A673 (cell line): ENCODE measurements at regions not wholly inside any gene's neighbourhood (a gene's known extent, or its start where the extent isn't known, plus 50 kb on each side); places are given as distances from the start of the nearest gene placed in this dataset.

Experiments
- BruUV-seq: library from RNA; stranded (reverse); fragments of 400-500 nt; replicated peaks from 2 replicates; lab custom pipeline; 2021; lab: Mats Ljungman, UMichigan
- CTCF ChIA-PET: fragments of 300-600 bp; sonication (Branson Sonifier 250); formaldehyde crosslinking; loops from one replicate; lab custom pipeline; 2022; ENCODE audit warnings: antibody characterized with exemption; lab: Charles Lee
- POLR2A ChIA-PET: fragments of 300-600 bp; sonication (Branson Sonifier 250); formaldehyde crosslinking; loops from one replicate; lab custom pipeline; 2022; ENCODE audit warnings: antibody characterized with exemption; ENCODE audit not compliant: low non-redundant PET; lab: Charles Lee
- DNase-seq: peaks from one replicate; pipeline ENCODE4 v3.0.0-alpha.2; 2015; ENCODE audit warnings: low spot score
- H3K27ac ChIP-seq: fragments of 200-600 bp; sonication (generic); 2 replicates; pipeline ENCODE4 v1.5.1; 2016; ENCODE audit warnings: mixed run types, low read depth, mild to moderate bottlenecking, mixed read lengths, antibody characterized with exemption, low read length; ENCODE audit not compliant: poor library complexity, severe bottlenecking
- H3K27me3 ChIP-seq: fragments of 200-600 bp; sonication (generic); replicated peaks from 2 replicates; pipeline ENCODE4 v1.6.1; 2017; ENCODE audit warnings: mixed run types, low read depth, mild to moderate bottlenecking, mixed read lengths, antibody characterized with exemption, low read length; ENCODE audit not compliant: insufficient read depth, poor library complexity
- H3K36me3 ChIP-seq: fragments of 200-600 bp; sonication (generic); 2 replicates; pipeline ENCODE4 v1.6.1; 2016; ENCODE audit warnings: mixed run types, mild to moderate bottlenecking, mixed read lengths, antibody characterized with exemption, low read length; ENCODE audit not compliant: insufficient read depth, poor library complexity, severe bottlenecking
- H3K4me1 ChIP-seq: fragments of 200-600 bp; sonication (generic); 2 replicates; pipeline ENCODE4 v1.6.1; 2017; ENCODE audit warnings: mixed run types, mild to moderate bottlenecking, mixed read lengths, antibody characterized with exemption, low read length; ENCODE audit not compliant: insufficient read depth, poor library complexity, severe bottlenecking
- H3K4me3 ChIP-seq: fragments of 200-600 bp; sonication (generic); 2 replicates; pipeline ENCODE4 v1.5.1; 2016; ENCODE audit warnings: low read depth, mixed run types, mild to moderate bottlenecking, mixed read lengths, low read length; ENCODE audit not compliant: poor library complexity, severe bottlenecking
- H3K9me3 ChIP-seq: fragments of 200-600 bp; sonication (generic); 2 replicates; pipeline ENCODE4 v1.6.1; 2016; ENCODE audit warnings: mixed run types, low read depth, mild to moderate bottlenecking, mixed read lengths, antibody characterized with exemption, low read length; ENCODE audit not compliant: poor library complexity, severe bottlenecking
- CTCF ChIP-seq: fragments of 300-800, 200-600 bp; sonication (generic); conservative IDR thresholded peaks from 2 replicates; pipeline ENCODE4 v1.5.1; 2017; ENCODE audit warnings: low read depth, mild to moderate bottlenecking, antibody characterized with exemption, low read length, moderate library complexity, mixed read lengths
- EZH2 ChIP-seq: fragments of 200-600 bp; sonication (generic); IDR thresholded peaks from 2 replicates; pipeline ENCODE4 v1.6.1; 2017; ENCODE audit warnings: borderline replicate concordance, low read depth, mild to moderate bottlenecking, mixed read lengths, antibody characterized with exemption, low read length; ENCODE audit not compliant: poor library complexity, severe bottlenecking
- intact Hi-C: fragments of 100-400 bp; cut with micrococcal nuclease; formaldehyde crosslinking; loops from one replicate; pipeline ENCODE4 v1.10.0; 2022; ENCODE audit not compliant: unreplicated experiment

GRCh38 chr18:2396162-2396505 is 175.2 kb downstream of the METTL4 start:
- POLR2A ChIA-PET = no interaction called here
- intact Hi-C loops = no loop called here
- no TSS peak for BruUV-seq
- Histone ChIP-seq H3K4me3 (no peak overlapping the region), H3K27ac (no peak overlapping the region), H3K4me1 (no peaks in the 10 kb centered on the region), H3K27me3 (peaks cover 29% of the 10 kb centered on the region), H3K36me3 (no peaks in the 10 kb centered on the region), H3K9me3 (no peaks in the 10 kb centered on the region)
- CTCF ChIA-PET = no interaction called here
- no peak for TF ChIP-seq CTCF
- TF ChIP-seq EZH2 = no peak
- no peak for DNase-seq

GRCh38 chr18:2400701-2401196 is 170.6 kb downstream of the METTL4 start:
- Histone ChIP-seq H3K36me3 (no peaks in the 10 kb centered on the region), H3K9me3 (no peaks in the 10 kb centered on the region), H3K27me3 (peaks cover 21% of the 10 kb centered on the region), H3K4me3 (no peak overlapping the region), H3K27ac (no peak overlapping the region), H3K4me1 (no peaks in the 10 kb centered on the region)
- CTCF ChIA-PET = no interaction called here
- no peak for DNase-seq
- intact Hi-C loops = no loop called here
- no peak for TF ChIP-seq CTCF
- no TSS peak for BruUV-seq
- POLR2A ChIA-PET = no interaction called here

GRCh38 chr18:2402084-2402483 is 169.2 kb downstream of the METTL4 start:
- POLR2A ChIA-PET = no interaction called here
- Histone ChIP-seq H3K9me3 (no peaks in the 10 kb centered on the region), H3K4me3 (no peak overlapping the region), H3K27ac (no peak overlapping the region), H3K4me1 (no peaks in the 10 kb centered on the region), H3K27me3 (peaks cover 24% of the 10 kb centered on the region), H3K36me3 (no peaks in the 10 kb centered on the region)
- no peak for TF ChIP-seq CTCF
- TF ChIP-seq EZH2 = no peak
- no TSS peak for BruUV-seq
- DNase-seq = no peak
- intact Hi-C loops = no loop called here
- CTCF ChIA-PET = no interaction called here
